ENCODE measurements at regions not wholly inside any gene's neighbourhood (a gene's known extent, or its start where the extent isn't known, plus 50 kb on each side); places are given as distances from the start of the nearest gene placed in this dataset.
"Not testable (repeated sequence)": the region's sequence is repeated elsewhere in the genome, so short reads cannot be mapped to it uniquely, and the experiment has no call there.

DNA sequence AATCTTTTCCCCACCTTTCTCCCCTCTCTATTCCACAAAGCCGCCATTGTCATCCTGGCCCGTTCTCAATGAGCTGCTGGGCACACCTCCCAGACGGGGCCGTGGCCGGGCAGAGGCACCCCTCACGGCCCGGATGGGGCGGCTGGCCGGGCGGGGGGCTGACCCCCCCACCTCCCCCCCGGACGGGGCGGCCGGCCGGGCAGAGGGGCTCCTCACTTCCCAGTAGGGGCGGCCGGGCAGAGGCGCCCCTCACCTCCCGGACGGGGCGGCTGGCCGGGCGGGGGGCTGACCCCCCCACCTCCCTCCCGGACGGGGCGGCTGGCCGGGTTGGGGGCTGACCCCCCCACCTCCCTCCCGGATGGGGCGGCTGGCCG is 85.6 kb downstream of the OR2B2 start:
- not testable (repeated sequence) for DNase-seq (ENCODE audit: low spot score)

DNA sequence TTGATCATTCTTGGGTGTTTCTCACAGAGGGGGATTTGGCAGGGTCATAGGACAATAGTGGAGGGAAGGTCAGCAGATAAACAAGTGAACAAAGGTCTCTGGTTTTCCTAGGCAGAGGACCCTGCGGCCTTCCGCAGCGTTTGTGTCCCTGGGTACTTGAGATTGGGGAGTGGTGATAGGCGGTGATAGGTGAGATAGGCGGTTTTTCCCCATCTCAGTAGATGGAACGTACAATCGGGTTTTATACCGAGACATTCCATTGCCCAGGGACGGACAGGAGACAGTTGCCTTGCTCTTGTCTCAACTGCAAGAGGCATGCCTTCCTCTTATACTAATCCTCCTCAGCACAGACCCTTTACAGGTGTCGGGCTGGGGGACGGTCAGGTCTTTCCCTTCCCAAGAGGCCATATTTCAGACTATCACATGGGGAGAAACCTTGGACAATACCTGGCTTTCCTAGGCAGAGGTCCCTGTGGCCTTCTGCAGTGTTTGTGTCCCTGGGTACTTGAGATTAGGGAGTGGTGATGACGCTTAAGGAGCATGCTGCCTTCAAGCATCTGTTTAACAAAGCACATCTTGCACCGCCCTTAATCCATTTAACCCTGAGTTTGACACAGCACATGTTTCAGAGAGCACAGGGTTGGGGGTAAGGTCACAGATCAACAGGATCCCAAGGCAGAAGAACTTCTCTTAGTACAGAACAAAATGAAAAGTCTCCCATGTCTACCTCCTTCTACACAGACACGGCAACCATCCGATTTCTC is 86.2 kb downstream of the OR2B2 start:
- DNase-seq (ENCODE audit: low spot score), result not testable (repeated sequence)

DNA sequence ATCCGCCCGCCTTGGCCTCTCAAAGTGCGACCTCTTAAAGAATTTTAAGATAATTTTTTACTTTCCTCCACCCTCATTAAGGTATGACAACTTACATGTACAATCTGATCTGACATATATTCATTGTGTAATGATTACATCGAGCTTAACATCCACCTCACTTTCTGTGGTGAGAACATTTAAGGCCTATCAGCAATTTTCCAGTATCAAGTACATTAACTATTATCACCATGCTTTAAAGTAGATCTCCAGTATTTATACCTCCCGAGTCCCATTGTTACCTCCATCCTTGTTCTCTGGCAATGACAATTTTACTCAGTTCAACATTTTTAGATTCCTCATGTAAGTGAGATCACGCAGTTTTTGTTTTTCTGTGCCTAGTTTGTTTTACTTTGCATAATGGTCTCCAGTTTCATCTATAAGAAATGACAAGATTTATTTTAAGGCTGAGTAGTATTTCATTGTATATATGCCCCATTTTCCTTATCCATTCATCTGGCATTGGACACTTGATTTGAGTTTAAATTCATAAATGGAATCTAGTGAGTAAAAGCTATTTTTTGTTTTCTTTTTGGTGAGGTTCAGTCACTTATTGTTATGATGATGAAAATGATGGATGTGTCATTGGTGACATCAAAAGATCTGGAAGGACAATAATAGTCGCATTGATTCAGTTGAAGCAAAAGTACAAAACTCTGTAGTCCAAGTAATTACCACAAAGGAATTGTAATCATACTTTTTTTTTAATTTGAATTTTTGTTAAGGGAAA is 87.0 kb downstream of the OR2B2 start:
- peak; percentile 63 for DNase-seq (ENCODE audit: low spot score)

DNA sequence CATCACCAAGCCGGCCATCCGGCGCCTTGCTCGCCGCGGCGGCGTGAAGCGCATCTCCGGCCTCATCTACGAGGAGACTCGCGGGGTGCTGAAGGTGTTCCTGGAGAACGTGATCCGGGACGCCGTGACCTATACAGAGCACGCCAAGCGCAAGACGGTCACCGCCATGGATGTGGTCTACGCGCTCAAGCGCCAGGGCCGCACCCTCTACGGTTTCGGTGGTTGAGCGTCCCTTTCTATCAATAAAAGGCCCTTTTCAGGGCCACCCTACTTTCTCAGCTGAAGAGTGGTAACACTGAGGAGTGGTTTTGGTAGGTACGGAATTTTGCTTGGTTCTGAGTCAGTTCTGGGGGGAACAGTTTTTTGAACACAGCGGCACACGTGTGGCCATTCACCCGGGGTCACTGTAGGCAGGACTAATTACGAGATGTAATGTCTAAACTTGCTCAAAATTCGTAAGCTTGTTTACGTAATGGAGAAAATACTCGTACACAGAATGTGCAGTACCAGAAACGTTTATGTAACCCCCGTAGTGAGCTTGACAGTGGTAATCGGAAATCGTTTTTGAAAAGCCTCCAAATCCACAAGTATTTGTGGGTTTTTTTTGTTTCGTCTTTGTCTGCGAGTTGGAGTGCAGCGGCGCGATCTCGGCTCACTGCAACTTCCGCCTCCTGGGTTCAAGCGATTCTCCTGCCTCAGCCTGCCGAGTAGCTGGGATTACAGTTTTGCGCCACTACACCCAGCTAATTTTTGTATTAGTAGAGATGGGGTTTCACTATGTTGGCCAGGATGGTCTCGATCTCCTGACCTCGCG is 87.8 kb downstream of the OR2B2 start:
- DNase-seq (ENCODE audit: low spot score), result peak; percentile 83

DNA sequence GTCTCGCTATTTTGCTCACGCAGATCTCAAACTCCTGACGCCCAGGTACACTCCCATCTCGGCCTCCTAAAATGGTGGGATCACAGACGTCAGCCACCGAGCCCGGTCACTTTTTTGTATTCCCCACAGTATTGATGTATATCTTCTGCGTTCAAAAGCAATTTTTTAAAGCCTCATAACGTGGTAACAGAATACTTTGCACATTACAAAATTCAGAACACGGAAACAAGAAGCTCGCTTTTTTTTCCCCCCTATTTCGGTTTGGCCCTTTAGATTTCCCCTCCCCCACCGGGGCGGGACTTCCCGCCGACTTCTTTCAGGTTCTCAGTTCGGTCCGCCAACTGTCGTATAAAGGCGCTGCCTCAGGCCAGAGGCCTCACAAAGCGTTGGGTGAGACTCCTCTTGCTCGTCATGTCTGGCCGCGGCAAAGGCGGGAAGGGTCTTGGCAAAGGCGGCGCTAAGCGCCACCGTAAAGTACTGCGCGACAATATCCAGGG is 88.4 kb downstream of the OR2B2 start:
- DNase-seq (ENCODE audit: low spot score), result peak; percentile 68

DNA sequence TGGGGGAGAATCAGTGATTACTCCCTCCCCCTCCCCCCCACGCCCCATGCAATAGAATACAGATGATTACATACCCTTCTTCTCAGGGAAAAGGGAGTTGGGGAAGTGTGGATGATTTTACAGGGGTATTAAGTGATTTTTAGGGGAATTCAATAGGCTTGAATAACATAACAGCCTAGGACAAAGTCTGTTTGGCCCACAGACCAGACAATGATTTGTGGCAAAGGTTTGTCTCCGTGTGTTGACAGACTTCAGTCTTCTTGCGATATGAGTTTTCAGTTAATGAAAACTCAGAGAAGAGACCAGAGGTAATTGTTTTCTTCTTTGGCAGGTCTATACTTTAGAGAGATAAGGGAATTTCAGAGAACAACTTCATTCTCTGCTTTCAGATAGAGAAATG is 95.3 kb downstream of the OR2B2 start:
- DNase-seq (ENCODE audit: low spot score), result no peak

DNA sequence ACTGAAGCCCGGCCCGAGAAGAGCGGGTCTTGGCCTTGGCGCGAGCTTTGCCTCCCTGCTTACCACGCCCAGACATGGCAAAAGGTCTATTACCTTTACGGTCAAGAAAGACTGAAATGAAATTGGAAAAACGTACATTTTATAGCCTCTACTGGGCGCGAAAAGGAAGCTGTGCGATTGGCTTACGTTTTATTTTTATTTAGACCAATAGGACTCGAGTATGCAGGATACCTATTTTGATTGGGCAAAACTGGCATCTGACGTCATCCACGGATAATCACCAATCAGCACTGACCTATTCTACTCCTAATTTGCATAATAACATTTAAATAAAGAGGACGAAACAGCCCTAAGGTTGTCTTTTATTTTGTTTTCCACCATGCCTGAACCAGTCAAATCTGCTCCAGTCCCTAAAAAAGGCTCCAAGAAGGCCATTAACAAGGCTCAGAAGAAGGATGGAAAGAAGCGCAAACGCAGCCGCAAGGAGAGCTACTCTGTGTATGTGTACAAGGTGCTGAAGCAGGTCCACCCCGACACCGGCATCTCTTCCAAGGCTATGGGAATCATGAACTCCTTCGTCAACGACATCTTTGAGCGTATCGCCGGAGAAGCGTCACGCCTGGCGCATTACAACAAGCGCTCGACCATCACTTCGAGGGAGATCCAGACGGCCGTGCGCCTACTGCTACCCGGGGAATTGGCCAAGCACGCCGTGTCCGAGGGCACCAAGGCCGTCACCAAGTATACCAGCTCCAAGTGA is 97.4 kb downstream of the OR2B2 start:
- DNase-seq (ENCODE audit: low spot score), result peak; percentile 89

DNA sequence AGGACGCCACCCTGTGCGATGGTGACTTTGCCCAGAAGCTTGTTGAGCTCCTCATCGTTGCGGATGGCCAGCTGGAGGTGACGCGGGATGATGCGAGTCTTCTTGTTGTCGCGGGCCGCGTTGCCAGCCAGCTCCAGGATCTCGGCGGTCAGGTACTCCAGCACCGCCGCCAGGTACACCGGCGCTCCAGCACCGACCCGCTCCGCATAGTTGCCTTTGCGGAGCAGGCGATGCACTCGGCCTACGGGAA is 97.9 kb downstream of the OR2B2 start:
- not testable (repeated sequence) for DNase-seq (ENCODE audit: low spot score)

DNA sequence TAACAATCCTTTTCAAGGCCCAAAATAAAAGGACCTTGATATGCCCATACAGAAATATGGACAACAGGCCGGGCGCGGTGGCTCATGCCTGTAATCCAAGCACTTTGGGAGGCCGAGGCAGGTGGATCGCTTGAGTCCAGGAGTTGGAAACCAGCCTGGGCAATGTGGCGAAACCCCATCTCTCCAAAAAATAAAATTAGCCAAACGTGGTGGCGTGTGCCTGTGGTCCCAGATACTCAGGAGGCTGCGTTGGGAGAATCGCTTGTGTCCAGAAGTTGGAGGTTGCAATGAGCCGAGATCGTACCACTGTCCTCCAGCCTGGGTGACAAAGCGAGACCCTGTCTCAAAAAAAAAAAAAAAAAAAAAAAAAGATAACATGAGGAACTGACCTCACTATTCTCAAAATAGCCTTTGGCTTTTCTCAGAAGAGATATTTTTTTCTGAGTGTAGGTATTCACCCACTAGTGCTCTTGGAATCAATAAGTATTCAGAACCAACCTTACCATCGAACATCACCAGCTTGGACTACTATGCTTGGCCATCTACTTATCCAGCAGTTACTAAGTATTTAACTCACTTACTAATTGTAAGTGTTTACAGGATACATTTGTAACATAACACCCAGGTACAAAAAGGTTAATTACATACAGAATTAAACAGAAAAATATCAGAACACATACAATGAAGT is 99.2 kb downstream of the OR2B2 start:
- no peak for DNase-seq (ENCODE audit: low spot score)

DNA sequence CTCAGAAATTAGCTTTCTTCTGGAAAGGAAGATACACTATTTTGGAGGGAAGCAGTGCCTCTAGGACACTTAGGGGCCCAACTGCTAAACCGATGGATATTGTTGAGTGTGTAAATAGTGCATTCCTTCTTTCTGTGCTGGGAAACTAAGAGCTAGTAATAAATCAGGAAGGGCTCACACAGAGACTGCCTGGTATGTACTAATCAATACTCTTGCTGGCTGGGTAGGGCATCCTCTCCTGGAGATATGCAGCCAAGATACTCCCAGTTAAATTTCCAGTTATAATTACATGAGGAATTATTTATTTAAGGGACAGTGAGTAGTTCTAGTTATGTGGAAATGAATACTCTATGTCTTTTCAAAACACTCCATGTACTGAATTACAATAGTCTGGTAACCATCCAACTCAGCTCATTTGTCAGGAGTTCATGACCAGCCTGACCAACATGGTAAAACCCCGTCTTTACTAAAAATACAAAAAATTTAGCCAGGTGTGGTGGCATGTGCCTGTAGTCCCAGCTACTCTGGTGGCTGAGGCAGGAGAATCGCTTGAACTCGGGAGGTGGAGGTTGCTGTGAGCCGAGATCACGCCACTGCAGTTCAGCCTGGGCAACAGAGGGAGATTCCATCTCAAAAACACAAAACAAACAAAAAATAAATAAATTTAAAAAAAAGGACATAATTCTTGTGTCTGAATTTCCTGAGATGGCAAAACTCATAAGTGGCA is 100.0 kb downstream of the OR2B2 start:
- DNase-seq (ENCODE audit: low spot score), result no peak

DNA sequence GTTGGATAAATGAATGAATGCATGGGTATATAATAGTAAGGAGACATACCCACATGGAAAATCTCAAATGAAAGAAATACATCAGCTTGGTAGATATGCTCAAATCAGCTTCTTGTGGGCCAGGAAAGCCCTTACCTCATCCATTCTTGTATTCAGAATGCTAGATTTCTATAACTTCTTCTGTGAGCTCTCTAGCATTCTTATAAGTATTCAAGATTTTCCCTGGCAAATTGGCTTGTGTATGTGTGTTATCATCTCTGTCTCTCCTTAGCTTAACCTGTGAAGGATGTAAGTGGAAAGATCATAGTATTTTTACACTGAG is 100.8 kb downstream of the OR2B2 start:
- peak; percentile 35 for DNase-seq (ENCODE audit: low spot score)

DNA sequence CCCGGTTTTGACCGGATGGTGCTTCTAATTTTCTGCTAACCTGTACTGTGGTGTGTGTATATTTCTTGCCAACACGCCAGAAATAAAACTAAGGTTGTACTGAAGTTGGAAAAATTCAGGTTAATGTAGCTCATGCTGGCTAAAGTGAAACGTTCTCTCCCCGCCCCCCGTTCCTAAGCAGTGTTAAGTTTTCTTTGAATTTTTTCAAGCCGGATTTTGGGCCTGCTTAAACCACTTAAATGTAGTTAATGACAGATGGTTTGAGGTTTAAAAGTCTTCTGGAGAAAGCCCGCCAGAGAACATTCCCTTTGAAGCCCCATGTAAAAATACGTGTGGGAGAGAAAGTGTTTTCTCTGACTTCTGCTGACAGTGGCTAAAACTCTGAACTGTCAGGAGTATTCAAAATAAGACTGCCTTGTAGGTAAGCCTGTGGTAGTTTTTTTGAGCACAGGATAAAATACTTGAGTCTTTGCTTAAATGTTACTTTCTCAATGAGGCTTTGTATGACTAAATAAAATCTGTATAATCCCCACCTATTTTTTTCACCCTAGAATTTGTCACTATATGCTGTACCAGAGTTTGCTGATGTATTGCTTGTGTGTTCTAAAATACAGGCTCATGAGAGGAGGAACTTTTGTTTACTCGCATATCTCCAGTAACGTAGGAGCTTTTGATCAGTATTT is 101.3 kb downstream of the OR2B2 start:
- peak; percentile 44 for DNase-seq (ENCODE audit: low spot score)

DNA sequence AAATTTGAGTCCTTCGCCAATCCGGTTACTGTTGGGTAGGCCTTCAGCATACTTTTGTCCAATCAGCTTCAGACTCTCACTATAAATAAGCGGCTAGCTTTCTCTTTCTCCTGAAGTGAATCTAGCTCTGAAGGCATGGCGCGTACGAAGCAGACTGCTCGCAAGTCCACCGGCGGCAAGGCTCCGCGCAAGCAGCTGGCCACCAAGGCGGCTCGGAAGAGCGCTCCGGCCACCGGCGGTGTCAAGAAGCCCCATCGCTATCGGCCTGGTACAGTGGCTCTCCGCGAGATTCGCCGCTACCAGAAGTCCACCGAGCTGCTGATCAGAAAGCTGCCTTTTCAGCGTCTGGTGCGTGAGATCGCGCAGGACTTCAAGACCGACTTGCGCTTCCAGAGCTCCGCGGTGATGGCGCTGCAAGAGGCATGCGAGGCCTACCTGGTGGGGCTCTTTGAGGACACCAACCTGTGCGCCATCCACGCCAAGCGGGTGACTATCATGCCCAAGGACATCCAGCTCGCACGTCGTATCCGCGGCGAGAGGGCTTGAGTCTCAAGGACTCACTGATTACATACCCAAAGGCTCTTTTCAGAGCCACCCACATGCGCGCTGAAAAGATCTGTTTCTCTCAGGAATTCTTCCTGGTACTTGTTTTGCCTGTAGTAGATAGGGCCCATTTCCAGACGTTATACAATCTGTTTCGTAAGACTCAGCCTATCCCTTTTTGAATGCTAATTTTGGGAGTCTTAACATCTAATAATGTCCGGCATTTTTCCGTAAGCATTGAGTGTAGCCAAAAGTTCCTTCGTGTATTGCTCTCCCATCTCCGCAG is 102.0 kb downstream of the OR2B2 start:
- peak; percentile 99 for DNase-seq (ENCODE audit: low spot score)

DNA sequence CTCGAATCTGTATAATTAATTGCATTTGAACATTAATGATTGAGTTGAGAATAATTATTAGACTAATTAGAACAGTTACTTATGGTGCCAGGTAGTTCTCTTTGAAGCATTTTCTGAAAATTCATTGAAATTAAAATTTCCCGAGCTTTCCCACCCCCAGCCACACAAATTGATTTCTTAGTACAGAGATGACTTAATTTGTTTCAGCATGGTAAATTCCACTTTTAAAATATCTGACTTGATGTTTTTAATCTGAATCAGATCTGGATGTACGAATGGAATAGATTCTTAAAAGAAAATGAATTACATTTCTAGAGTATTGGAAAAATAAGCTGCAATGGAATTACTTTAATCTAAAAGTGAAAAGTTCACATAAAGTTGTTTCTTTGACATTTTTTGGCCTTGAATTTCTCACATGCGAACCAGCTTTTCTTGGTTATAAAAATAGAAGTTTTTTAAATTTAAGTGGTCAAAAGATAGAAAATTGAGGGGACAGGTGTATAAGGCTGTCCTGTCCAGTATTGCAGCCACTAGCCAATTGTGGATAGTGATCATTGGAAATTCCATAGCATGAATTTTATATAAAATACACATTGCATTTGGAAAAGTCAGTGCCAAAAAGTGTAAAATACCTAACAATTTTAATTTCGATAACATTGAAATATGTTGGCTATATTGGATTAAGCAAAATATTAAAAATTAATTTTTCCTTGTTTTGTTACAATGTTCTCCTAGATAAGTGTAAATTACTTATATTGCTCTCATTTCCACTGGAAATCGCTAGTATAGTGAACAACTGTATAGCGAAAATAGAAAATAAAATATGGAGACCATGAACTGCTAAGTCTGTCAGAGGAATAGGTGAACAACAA is 102.9 kb downstream of the OR2B2 start:
- DNase-seq (ENCODE audit: low spot score), result no peak

DNA sequence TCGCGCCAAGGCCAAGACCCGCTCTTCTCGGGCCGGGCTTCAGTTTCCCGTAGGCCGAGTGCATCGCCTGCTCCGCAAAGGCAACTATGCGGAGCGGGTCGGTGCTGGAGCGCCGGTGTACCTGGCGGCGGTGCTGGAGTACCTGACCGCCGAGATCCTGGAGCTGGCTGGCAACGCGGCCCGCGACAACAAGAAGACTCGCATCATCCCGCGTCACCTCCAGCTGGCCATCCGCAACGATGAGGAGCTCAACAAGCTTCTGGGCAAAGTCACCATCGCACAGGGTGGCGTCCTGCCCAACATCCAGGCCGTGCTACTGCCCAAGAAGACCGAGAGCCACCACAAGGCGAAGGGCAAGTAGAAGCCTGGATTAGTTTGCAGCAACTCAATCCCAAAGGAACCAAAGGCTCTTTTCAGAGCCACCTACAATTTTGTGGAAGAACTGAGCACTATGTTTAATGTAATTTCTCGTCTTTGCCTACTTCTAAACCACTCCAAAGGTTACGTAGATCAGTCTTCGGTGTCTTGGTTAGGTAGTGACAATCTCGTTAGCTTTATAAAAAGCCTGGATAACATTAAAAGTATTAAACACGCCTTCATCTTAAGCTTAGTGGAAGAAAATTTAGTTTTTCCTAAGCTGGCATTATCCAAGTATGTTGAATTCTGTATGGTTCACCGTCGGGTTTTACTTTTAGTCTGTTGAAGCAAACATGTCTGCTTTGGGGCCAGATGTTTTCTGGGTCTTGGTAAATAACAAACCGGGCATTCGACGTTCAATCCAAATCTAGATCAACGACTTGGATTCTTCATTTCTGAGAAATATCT is 103.7 kb downstream of the OR2B2 start:
- DNase-seq (ENCODE audit: low spot score), result peak; percentile 76

DNA sequence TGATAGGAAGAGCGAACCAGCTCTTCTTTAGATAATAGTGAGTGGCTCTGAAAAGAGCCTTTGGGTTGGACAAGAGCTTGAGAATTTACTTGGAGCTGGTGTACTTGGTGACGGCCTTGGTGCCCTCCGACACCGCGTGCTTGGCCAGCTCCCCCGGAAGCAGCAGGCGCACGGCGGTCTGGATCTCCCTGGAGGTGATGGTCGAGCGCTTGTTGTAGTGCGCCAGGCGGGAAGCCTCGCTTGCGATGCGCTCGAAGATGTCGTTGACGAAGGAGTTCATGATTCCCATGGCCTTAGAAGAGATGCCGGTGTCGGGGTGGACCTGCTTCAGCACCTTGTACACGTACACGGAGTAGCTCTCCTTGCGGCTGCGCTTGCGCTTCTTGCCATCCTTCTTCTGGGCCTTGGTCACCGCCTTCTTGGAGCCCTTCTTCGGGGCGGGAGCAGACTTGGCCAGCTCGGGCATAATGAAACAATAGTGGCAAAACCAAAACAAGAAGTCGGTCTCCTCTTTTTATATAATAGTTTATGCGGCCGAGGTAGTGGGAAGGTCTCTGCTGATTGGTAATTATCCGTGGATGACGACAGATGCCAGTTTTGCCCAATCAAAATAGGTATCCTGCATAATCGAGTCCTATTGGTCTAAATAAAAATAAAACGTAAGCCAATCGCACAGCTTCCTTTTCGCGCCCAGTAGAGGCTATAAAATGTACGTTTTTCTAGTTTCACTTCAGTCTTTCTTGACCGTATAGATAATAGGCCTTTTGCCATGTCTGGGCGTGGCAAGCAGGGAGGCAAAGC is 104.6 kb downstream of the OR2B2 start:
- peak; percentile 97 for DNase-seq (ENCODE audit: low spot score)

DNA sequence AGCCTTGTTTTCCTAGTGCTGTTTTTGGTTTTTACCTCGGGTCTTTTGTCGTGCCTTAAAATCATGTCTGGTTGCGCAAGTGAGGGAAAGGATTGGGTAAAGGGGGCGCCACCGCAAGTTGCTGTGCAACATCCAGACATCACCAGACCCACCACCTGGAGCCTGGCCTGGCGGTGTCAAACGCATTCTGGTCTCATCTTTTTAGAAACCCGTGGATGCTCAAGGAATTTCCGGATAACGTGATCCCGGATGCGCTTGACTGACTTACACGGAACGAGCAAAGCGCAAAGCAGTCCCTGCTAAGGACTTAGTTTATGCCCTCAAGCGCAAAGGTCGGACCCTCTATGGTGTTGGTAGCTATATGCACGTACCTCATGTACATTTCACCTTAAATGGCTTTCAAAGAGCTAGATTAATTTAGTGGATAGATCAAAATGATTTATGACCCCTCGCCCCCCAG is 105.2 kb downstream of the OR2B2 start:
- DNase-seq (ENCODE audit: low spot score), result peak; percentile 66

All from RKO (cell line).